LHCN-M2 (cell line): ENCODE measurements at regions not wholly inside any gene's neighbourhood (a gene's known extent, or its start where the extent isn't known, plus 50 kb on each side); places are given as distances from the start of the nearest gene placed in this dataset.

Experiments used
- DNase-seq: peaks from one replicate; pipeline ENCODE4 v3.0.0-alpha.2; 2012; ENCODE audit warnings: low read depth

DNA sequence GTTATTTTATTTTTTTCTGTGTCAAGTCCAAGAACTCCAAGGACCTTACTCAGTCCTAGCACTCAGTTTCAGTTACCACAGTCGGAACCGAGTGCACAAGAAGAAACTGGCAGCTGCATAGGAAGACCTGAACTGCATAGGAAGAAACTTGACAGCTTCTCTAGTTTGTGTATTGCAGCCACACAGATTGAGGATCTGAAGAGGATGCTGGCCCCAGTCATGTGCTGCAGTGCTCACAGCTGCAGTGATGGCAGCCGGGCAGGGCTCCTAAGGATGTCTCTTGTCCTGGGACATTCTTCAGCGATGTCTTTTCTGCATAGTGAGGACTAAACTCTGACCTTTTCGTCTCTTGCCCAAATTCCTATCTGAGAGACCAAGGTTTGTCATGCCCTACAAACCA is 261.2 kb downstream of the STIM2 start:
- no peak for DNase-seq

DNA sequence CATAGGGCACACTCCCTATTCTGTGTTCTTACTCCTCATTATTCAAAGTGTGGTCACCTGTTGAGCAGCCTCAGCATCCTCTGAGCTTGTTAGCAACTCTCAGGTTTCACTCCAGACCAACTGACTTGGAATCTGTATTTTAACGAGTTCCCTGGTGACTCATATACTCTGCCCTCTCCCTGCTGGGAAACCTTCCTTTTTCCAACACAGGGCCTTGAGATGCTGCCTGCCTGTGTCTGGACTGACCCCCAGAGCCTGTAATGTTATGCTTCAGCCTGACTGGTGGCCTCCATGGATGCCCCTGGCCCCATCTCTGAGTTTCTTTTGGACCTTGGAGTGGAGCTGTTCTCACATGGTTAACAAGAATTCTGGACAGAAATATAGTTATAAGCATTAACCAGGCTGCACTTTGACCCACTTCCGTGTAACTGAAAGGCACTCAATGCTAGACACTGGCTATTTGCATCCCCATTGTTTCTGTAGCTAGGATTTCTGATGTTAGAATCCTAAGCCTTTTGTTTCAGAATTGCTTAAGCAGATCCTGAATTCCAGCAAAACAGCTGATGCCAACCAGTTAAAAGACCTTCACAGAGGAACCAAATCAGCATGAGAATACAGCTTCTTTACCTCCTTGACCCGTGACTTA is 262.6 kb downstream of the STIM2 start:
- peak; percentile 68 for DNase-seq

DNA sequence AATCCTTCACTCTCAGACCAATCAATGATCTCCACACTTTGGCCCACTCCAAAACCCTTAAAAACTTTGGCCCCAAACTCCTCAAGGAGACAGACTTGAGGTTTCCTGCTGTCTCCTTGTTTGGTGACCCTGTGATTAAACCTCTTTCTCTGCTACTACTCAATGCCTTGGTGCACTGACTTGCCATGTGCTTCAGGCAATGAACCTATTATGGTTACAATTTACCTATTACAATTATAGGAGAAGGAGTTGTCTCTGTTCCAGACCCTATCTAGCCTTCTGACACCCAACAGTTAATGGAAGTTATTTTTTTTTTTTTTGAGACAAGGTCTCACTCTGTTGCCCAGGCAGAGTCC is 263.1 kb downstream of the STIM2 start:
- no peak for DNase-seq

DNA sequence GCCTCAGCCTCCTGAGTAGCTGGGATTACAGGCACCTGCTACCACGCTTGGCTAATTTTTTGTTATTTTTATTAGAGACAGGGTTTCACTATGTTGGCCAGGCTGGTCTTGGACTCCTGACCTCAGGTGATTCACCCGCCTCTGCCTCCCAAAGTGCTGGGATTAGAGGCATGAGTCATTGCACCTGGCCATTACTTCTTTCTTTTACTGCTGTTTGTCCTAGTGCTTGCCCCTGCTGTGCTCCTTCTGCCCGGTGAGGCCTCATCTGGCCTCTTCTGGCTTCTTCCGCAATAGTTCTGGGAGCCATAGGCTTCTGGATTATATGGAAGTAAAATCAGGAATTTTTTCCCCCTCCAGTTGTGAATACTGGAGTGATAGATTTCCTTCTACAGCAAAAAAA is 266.3 kb downstream of the STIM2 start:
- peak; percentile 19 for DNase-seq

DNA sequence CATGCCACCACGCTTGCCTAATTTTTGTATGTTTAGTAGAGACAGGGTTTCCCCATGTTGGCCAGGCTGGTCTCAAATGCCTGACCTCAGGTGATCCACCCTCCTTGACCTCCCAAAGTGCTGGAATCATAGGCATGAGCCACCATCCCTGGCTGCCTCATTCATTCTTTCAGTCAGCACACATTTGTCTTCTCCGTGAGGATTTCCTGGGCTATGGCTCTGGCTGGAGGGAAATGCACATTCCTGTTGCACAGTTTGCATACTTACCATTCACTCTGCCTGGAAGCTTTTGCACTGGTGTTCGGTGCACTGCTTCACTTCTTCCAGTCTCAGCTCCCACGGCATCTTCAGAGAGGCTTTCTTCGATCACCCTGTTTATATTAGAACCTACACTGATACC is 267.8 kb downstream of the STIM2 start:
- DNase-seq: no peak

DNA sequence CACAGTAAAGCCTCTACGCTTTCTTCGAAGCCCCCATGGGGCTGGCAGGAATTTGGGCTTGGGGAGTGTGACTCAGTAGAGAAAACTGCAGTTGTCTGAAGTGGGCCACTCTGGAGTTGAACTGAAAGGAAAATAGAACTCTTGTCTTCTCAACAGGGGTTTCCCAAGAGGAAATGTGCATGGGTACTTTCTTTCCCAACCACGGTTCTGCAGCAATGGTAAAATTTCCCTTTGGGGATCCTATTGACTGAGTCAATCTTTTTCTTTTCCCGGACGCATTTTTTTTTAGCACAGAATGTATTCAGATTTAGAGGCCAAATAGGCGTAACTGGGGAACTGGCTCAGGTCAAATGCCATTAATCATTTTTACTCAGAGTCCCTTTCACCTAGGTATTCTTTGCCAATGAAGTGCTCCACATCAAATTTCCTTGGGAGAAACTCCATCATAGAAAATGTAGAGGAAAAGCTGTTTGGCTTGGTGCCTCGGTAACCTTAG is 269.3 kb downstream of the STIM2 start:
- DNase-seq: peak; percentile 43

DNA sequence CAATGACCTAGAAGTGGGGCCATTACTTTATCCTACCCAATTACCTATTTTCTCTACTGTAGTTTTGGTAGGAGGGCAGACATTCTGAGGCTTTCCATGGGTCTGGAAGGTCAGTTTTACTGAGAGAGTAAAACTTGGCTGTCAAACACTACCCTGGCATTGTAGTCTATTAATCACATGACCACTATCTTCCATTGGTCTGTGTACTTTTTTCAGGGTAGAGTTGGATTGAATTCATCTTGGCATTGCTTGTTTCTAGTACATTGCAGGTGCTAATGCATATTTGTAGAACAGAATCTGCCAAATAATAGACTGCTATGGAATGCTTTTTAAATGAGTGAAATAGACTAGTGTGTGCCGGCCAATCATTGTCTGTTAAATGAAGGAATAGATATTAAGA is 271.9 kb downstream of the STIM2 start:
- no peak for DNase-seq

DNA sequence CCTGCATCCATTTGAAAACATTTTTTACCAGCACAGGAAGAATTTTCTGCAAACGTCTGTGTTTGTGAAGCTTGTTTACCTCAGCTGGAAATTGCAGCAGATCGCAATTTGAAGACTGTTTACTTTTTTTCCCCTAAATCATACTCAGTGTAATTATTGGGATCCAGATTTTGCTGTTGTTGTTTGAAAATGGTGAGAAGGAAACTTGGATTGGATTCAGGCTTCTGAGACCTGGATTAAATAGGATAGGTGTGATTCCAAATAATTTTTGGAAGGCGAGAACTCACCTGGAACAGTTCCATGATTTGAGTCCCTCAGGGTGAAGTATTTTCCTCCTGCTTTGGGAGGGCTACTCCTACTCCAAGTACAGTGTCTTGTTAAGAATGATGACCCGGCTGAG is 279.8 kb downstream of the STIM2 start:
- DNase-seq: no peak

DNA sequence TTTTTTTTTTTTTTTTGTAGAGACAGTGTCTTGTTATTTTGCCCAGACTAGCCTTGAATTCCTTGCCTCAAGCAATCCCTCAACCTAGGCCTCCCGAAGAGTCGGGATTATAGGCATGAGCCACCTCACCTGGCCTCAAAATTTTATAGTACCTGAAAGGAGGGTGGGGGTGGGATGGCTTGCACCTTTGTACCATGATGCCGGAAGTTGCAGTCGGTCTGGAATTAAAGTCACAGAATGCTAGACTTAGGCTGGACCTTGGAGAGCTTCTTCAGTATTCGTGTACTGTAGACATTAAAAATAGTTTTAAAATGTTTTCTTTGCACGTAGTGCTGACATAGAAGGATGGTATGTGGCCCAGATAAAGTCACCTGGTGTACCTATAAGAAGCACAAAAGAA is 280.9 kb downstream of the STIM2 start:
- DNase-seq: no peak

DNA sequence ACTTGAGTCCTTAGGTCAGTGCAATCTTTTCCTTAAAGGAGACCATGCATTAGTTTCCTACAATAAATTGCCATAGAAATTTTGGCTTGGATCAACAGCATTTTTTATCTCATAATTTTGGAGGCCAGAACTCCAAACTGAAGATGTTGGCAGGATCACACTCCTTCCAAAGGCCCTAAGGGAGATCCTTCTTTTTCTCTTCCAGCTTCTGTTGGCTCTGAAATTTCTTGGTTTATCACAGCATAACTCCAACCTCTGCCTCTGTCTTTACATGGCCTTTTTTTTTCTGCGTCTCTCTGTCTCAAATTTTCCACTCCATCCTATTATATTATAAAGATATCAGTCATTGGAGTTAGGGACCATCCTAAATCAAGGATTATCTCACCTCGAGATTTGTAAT is 282.2 kb downstream of the STIM2 start:
- DNase-seq: no peak

DNA sequence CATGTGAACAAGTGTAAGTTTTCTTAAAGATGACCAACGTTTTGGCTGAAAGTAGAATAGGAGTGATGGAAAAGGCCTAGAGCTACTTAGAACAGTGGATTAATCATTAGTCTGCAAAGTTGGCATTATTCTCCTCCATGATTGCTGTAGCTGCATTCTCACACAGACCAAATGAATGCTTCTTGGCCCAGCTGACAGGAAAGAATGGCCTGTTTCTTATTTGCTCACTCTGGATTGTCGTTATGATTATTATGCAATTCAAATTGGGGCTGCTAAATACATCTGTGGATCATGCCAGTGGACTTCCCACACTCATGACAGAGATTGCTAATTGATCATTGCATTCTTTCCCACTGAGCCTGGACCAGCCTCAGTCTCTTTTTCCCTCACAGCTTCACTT is 285.0 kb downstream of the STIM2 start:
- no peak for DNase-seq

DNA sequence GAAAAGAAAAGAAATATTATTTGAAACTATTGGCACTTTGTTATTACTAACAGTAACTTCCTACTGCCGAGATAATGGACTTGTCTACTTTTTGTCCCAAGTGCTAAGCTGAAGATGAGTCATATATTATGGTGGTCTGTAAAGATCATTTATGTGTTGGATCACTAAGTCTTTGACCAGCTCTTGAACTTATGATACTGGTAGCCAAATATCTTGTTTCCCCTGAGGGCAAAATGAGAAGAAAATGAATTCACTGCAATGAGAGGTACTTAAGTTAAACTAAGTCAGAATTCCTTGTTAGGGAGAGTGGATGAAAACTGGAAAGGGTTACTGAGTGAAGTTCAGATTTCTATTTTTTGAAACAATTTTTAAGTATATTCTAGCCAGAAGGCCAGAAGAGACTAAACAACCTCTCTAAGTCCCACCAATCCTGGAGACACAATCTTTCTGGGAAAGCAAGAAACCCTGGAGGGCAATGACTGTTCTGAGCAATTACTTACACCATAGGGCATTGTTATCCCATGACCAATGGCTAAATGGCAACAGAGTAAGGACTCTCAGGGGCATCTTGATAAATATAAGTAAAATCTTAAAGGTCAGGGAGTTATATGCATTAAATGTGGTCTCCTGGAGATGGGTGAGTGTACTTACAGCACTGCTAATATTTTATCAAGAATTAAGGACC is 287.7 kb downstream of the STIM2 start:
- no peak for DNase-seq

DNA sequence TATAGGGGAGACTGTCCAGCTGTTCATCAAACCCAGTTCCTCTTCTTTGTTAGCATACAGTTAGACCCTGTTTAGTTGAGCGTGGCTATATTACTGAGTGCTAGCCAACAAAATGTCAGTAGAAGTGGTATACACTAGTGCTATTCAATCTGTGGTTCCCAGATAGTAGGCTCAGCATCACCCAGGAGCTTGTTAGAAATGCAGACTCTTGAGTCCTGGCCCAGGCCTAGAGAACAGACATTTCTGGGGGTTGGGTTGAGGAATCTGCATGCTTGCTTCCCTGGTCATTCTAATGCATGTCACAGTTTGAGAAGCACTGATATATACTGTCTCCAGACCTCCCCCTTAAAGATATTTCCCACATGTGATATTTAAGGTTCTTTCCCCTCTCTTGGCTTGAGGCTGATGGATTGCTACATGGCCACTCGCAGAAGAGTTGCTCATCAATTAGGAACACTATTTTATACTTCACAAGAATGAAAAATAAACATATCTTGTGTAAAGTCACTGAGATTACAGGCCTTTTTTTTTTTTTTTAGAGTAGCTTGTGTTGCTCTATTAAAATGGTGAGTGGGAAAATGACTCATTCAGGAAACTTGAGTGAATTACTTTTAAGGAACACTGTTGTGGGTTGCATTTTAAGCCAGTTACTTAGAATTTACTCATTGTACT is 289.0 kb downstream of the STIM2 start:
- peak; percentile 87 for DNase-seq

DNA sequence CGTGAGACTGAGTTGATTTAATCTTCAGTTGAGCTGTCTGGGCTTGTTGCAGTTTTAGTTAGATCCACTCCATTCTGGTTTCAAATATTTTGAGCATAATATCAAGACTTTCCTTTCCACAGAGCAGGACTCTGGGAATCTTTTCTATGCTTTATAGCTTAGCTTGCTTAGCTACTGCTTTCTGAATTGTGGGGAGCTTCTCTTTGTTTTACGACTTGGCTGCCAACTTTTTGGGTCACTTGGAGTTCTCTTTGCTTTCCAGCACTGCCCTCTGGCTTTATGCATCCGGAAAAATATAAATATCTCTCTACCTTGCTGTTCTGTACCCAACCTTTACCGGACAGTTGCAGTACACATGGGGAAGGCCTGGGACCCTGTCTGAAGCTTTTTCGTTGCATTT is 292.1 kb downstream of the STIM2 start:
- DNase-seq: no peak

DNA sequence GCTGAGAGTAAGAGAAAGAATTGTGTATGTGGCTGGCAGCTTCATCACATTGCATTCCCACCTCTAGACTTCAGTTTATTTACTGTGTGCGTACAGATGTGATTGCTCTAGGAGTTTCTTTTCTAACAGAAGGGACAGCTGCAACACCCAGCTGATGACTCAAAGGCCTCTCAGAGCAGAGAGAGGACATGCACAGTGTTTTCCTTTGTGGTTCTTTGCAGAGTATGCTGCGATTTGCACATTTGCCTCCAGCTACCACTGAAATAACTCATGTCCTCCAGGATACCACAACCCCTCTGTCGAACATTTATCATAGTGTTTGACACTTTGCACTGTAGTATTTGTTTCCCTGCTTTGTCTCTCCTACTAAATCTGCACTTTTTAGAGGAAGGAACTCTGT is 294.1 kb downstream of the STIM2 start:
- peak; percentile 100 for DNase-seq

DNA sequence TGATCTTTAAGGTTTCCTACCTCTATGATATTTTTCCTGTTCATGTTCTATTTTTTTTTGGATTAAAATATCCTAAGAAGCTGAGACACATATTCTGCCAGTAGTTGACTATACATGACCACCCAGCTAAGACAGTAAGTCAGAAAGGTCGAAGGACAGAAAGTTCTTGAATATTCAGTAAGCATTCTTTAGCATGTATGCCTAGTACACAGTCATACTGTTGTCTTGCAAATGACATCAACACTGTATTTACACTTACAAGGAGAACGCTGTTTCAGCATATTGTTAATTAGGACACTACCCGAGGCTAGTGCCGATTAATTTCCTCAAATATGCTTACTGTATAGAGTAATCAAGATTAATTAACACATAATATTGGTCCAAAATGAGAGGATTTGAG is 300.6 kb downstream of the STIM2 start:
- DNase-seq: no peak

DNA sequence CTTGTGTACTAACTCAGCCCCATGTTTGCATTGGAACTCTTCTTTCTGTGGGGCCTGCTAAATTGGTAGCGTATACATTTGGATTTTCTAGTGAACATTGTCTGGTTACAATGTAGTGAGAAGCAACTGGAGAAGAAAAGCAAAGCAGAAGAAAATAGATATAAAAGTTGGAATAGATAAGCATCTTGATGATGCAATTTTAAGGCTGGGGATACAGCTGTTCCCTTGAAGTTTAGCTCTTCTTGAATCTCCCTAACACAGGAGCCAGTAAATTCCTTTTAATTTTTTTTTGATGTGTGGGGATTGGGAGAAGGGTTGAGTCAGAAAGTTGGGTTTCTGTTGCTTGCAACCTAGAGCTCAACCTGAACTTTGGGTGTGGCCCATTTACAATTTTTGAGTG is 308.1 kb downstream of the STIM2 start:
- no peak for DNase-seq

DNA sequence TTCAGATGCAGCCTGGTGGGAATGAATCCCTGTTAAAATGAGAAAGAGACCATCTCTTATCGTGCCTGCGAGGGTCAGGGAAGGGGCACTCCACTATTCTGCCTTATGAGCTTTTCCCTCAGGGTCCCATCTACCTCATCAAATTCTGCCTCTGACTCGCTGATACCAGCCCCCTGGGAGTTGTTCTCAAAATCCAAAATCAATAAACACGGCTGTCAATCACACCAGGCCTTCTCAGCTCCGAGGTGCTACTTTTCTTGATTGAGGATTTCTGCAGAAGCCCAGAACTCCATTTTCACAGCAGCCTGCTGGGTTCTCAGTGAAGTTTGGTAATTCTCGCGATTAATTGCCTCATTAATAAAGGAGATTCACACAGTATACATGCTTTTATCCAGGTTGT is 312.6 kb downstream of the STIM2 start:
- no peak for DNase-seq

DNA sequence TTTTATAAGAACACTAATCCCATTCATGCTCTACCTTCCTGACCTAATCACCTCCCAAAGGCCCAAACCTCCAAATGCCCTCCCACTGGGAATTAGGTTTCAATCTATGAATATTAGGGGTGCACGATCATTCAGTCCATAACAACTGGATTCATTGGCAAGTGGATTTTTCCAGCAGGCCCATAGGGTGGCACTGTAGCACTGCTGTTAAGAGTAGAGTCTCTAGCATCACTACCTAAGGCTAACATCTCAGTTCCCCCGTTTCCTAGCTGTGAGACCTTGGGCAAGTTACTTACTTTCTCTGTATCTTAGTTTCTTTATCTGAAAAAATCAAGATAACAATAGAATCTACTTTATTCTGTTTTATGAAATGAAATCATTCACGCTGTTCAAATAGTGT is 315.8 kb downstream of the STIM2 start:
- peak; percentile 43 for DNase-seq

DNA sequence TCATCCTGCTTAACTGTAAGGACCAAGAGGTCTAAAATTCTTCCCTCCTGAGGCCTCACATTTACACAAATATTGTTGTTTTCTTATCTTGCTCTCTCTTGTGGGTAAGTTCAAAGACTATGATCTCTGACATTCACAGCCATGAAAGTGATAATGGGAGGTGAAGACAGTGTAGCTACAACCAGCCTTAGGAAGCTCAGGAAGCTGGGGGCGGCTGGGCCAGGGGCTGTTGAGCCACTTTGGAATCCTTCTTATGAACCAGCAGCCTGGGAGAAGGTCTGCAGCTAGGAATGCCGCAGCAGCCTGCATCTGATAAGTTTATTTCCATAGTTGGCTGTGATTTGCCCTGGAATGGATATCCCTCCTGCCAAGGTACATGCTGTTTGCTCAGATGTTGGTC is 316.2 kb downstream of the STIM2 start:
- no peak for DNase-seq

DNA sequence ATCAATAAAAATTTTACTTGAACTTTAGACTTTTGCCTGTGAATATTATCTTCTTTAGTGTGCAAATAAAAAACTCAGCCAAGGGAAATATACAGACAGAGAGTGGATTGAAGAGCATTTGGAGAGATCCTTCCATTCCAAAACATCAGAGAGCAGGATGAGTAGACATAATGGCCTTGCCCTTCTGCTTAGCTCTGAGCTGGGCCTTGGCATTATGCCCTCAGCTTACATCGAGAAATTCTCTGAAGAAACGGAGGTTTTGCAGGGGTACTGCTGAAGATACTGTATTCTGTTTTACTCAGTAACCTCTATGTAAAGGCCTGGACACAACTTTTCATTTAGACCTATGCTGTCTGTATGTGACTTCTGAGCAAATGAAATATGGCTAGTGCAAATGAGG is 317.4 kb downstream of the STIM2 start:
- DNase-seq: no peak

DNA sequence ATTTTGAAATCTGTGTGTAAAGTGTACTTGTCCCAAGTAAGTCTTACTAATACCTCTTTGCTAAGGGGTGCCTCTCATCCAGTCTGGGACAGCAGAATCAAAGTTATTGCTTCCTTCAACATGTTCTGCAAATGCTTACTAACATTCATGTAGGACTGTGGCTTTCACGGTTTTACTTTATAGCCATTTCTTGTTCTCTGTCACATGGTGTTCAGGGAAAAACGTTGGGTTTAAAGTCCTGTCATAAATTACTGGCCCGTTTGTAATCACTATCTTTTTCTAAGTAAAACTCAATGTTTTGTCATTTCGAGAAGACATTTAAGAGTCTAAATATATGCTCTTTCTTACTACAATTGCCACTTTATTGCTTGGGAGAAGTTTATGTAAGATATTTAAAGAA is 321.1 kb downstream of the STIM2 start:
- no peak for DNase-seq

DNA sequence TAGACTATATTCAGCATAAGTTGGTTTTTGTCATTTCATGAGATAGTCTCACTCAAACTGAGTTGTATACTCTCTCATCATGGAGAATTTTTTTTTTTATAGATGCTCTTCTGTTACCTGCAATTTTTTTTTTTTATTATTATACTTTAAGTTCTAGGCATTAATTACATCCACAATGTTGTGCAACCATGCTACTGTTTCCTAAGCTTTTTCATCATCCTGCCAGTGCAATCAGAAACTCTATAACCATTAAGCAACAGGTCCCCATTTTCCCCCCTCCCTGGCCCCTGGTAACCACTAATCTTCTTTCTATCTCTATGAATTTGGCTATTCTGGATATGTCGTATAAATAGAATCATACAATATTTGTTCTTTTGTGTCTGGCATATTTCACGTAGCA is 321.6 kb downstream of the STIM2 start:
- DNase-seq: no peak
